GM12873 (cell line): ENCODE measurements at regions not wholly inside any gene's neighbourhood (a gene's known extent, or its start where the extent isn't known, plus 50 kb on each side); places are given as distances from the start of the nearest gene placed in this dataset.

Experiments used
- TF ChIP-seq, protein P1 (sequence below): IDR thresholded peaks from 2 replicates; pipeline ENCODE4 v1.5.1; 2012; ENCODE audit warnings: low read depth, mild to moderate bottlenecking, moderate library complexity, low read length, control low read depth; ENCODE audit not compliant: insufficient read depth; ENCODE audit errors: missing control alignments

DNA sequence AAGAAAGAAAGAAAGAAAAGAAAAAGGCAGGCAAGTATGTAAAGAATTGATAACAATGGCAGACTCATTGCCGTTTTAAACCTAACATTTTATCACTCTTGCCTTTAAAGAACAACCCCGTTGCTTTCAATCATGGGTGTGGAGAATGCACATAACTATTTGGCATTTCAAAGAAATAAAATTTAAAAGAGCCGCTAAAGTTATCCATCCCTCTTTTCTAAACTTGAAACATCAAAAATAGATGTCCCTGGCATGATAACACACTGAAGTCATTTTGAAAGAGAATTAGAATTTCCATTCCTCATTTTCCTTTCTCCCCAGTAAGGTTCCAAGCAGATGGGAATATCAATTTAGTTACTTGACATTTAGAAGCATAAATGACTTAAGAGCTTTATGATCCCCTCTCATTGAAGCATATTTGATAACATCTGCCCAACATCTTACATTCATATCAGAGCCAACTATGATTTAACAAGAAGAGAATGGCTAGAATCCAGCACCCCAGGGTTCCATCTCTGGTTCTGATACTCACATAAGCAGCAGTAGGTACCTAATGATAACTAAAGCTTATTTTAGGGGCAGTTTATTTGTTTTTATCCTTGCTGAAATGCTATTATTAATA lies 529.6 kb upstream of the LRRC4C start:
- TF ChIP-seq, protein P1, sequence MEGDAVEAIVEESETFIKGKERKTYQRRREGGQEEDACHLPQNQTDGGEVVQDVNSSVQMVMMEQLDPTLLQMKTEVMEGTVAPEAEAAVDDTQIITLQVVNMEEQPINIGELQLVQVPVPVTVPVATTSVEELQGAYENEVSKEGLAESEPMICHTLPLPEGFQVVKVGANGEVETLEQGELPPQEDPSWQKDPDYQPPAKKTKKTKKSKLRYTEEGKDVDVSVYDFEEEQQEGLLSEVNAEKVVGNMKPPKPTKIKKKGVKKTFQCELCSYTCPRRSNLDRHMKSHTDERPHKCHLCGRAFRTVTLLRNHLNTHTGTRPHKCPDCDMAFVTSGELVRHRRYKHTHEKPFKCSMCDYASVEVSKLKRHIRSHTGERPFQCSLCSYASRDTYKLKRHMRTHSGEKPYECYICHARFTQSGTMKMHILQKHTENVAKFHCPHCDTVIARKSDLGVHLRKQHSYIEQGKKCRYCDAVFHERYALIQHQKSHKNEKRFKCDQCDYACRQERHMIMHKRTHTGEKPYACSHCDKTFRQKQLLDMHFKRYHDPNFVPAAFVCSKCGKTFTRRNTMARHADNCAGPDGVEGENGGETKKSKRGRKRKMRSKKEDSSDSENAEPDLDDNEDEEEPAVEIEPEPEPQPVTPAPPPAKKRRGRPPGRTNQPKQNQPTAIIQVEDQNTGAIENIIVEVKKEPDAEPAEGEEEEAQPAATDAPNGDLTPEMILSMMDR = no peak

DNA sequence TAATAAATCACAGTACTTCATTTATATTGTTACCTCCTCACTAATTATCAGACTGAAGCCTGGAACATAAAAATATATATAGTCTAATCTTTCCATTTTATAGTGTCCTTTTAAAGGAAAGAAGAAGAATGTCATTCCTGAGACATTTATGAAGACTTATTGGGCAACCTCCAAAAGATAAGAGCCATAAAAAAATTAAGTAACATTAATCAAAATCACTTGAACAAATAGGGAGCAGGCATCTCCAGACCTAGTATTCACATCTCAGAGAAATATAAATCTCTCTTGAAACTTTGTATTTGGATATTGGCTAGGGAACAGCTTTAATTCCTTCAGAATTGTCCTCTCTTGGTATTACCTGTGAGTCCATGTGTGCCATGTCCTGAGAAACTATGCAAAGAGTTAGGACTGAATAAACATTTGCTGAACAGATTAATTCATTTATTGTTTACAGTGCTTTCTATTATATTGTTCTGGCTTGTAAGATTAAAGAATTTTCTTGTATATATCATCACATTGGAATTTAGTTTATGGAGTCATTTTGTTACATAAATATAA lies 530.5 kb upstream of the LRRC4C start:
- TF ChIP-seq, protein P1 = no peak

DNA sequence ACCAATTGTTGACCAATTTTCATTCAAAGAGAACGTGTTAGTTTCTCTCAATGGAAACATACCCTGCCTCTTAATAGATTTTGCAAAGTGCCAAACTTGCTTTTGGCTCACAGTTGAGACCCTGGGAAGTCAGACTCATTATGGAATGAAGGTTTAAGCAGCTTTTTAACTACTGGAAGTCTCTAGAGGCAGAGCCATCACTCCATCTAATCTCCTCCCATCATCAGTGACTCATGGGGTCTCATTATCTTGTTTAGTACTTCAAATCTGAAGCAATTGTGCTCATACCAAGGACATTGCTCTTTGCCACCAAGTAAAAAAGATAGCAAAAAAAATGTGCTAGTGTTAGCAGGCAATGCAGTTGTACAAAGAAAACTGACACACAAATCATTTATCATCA lies 537.1 kb upstream of the LRRC4C start:
- TF ChIP-seq, protein P1 = no peak

DNA sequence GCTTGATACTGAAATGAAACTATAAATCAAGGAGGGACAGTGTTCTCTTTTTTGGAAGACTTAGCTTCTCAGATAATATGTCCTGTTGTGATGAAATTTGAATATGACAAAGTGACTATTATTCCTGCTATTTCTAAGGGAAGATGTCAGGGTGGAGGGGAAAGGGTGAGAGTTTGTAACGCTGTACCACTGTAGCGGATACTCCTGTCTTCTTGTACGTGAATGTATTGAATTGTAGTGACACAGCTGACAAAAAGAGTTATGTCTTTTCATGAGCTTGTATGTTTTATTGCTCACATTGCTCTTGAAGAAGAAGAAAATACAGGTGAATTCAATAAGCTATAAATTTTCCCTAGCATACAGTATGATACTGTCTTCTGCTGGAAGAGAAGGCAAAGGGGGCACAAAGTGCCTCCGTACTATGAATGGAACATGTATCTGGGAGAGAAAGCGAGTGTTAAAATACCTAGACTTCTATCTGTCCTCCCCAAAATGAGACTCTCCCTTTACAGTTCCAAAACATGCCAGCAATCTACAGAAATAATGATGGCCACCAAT lies 538.5 kb upstream of the LRRC4C start:
- TF ChIP-seq, protein P1 = no peak

DNA sequence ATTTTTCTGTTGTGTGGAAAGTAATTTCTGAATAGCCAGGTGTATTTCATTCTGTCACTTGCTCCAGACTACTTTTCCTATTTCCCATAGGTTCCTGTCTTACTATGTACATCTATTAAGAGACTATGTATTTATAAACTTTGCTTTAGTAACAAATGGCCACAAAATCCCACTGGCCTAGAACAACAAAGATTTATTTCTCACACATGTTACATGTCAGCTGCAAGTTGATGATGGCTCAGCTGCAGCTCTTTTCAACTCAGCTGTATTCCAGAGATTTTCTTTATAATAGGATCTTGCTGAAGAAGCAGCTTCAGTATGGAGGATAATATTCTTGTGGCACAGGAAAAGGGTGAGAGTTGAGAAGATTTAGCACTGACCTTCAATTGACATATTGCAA lies 539.6 kb upstream of the LRRC4C start:
- TF ChIP-seq, protein P1 = no peak

DNA sequence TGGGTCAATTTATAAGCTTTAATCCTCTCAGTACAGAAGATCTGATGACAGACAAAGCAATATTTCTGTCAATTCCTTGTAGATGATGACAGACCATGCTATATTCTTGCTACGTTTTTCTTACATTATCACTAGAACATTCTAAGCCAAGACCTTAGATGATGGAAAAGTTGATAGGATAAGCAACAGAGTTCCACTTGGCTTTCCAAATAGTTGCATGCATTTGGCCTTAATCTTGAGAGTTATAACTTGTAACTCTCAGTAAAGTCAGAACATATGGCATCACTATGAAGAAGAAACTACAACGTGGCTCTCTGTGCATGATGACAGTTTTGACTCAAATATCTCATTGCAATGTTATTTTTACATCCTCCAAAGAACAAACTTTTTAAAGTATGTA lies 544.3 kb upstream of the LRRC4C start:
- TF ChIP-seq, protein P1 = no peak

DNA sequence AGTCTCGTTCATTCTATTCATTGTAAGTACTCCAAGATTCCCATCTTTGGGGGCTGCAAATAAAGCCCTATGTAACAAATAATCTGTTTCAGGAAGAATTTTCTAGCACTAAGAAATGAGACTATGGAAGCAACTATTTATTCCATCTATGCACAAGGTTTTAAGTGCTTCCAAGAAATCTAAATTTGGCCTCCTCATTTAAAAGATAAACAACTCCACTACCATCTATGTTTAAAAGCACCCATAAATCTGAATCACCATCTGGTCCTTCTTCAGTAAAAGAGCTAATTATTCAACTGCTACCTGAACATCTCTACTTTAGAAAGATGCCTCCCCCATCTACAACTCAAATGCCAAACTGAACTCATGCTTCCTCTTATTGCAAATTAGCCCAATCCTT lies 547.3 kb upstream of the LRRC4C start:
- TF ChIP-seq, protein P1 = no peak
